Suprapubic skin (tissue), 4 donors: ENCODE measurements at regions not wholly inside any gene's neighbourhood (a gene's known extent, or its start where the extent isn't known, plus 50 kb on each side); places are given as distances from the start of the nearest gene placed in this dataset.
"Not testable (repeated sequence)": the region's sequence is repeated elsewhere in the genome, so short reads cannot be mapped to it uniquely, and the experiment has no call there.

Source experiments
- DNase-seq, 2 donors: peaks; one replicate each; pipeline ENCODE4 v3.0.0-alpha.2; 2019; ENCODE audit warnings: low spot score in 2 of 2
- H3K27ac ChIP-seq: fragments of 200-600 bp; sonication (generic); one replicate; pipeline ENCODE4 v1.5.1; 2019
- H3K27me3 ChIP-seq: fragments of 200-600 bp; sonication (generic); one replicate; pipeline ENCODE4 v1.5.1; 2019
- H3K36me3 ChIP-seq: fragments of 200-600 bp; sonication (generic); one replicate; pipeline ENCODE4 v1.5.1; 2019
- H3K4me1 ChIP-seq: fragments of 200-600 bp; sonication (generic); one replicate; pipeline ENCODE4 v1.5.1; 2019
- H3K4me3 ChIP-seq: fragments of 200-600 bp; sonication (generic); one replicate; pipeline ENCODE4 v1.5.1; 2019; ENCODE audit warnings: mild to moderate bottlenecking
- H3K9me3 ChIP-seq: fragments of 200-600 bp; sonication (generic); one replicate; pipeline ENCODE4 v1.5.1; 2019
- EP300 ChIP-seq: sonication (generic); formaldehyde crosslinking; IDR thresholded peaks from one replicate; pipeline ENCODE4 v1.6.1; 2017; ENCODE audit warnings: antibody characterized with exemption
- POLR2A ChIP-seq, 2 donors: fragments of 450-650 bp; IDR thresholded peaks; one replicate each; pipeline ENCODE4 v1.6.1; 2017; ENCODE audit warnings: antibody characterized with exemption in 2 of 2, mild to moderate bottlenecking in 2 of 2, moderate library complexity in 2 of 2
- POLR2AphosphoS5 ChIP-seq, 3 donors: sonication (generic); formaldehyde crosslinking; IDR thresholded peaks; one replicate each; pipeline ENCODE4 v1.6.1; 2017; ENCODE audit warnings: antibody characterized with exemption in 3 of 3
- WGBS: methylation state at CpG from one replicate; pipeline ENCODE4 v1.1.5; 2018; 5-methylcytosine and 5-hydroxymethylcytosine counted together
- TF ChIP-seq, protein P1 (sequence below), 2 donors: fragments of 200-600 bp in 1 of 2; fragments of 450-650 bp in 1 of 2; sonication (generic) in 1 of 2; IDR thresholded peaks; one replicate each; pipeline ENCODE4 v1.5.1; 2016 to 2019; ENCODE audit warnings: antibody characterized with exemption in 2 of 2, mild to moderate bottlenecking in 1 of 2, moderate library complexity in 1 of 2

- TF ChIP-seq POLR2AphosphoS5 (IDR thresholded peaks at IDR 0.05) (no peak), EP300 (no peak), POLR2A (IDR thresholded peaks at IDR 0.05) (no peak)
- TF ChIP-seq, protein P1, sequence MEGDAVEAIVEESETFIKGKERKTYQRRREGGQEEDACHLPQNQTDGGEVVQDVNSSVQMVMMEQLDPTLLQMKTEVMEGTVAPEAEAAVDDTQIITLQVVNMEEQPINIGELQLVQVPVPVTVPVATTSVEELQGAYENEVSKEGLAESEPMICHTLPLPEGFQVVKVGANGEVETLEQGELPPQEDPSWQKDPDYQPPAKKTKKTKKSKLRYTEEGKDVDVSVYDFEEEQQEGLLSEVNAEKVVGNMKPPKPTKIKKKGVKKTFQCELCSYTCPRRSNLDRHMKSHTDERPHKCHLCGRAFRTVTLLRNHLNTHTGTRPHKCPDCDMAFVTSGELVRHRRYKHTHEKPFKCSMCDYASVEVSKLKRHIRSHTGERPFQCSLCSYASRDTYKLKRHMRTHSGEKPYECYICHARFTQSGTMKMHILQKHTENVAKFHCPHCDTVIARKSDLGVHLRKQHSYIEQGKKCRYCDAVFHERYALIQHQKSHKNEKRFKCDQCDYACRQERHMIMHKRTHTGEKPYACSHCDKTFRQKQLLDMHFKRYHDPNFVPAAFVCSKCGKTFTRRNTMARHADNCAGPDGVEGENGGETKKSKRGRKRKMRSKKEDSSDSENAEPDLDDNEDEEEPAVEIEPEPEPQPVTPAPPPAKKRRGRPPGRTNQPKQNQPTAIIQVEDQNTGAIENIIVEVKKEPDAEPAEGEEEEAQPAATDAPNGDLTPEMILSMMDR (IDR thresholded peaks at IDR 0.05) = no peak
- no peaks in the 10 kb centered on the region for H3K36me3 ChIP-seq
- H3K9me3 ChIP-seq = no peaks in the 10 kb centered on the region
- H3K27me3 ChIP-seq = peaks cover 17% of the 10 kb centered on the region
- no peak overlapping the region for H3K4me3 ChIP-seq
- peak in 1 of 2 donors; percentile 67 for DNase-seq
- H3K4me1 ChIP-seq = no peaks in the 10 kb centered on the region
- no peak overlapping the region for H3K27ac ChIP-seq
- WGBS = 60% methylated on average over 1 of the region's 2 CpGs
These were observed 94.5 kb downstream of the TPRA1 start for GRCh38 chr3:127495821-127496655.

- Histone ChIP-seq H3K27me3 (peaks cover 17% of the 10 kb centered on the region), H3K4me3 (no peak overlapping the region), H3K36me3 (no peaks in the 10 kb centered on the region), H3K4me1 (no peaks in the 10 kb centered on the region), H3K27ac (no peak overlapping the region), H3K9me3 (no peaks in the 10 kb centered on the region)
- 87% methylated on average over 3 of the region's 4 CpGs for WGBS
- TF ChIP-seq EP300 (no peak), POLR2AphosphoS5 (IDR thresholded peaks at IDR 0.05) (no peak), POLR2A (IDR thresholded peaks at IDR 0.05) (no peak)
- TF ChIP-seq, protein P1 (IDR thresholded peaks at IDR 0.05) = no peak
- peak in 1 of 2 donors; percentile 43 for DNase-seq
These were observed 96.4 kb downstream of the TPRA1 start for GRCh38 chr3:127493924-127494646.

- WGBS = 95% methylated on average over 2 of the region's 2 CpGs
- Histone ChIP-seq H3K9me3 (no peaks in the 10 kb centered on the region), H3K27me3 (peaks cover 7% of the 10 kb centered on the region), H3K36me3 (no peaks in the 10 kb centered on the region), H3K4me1 (no peaks in the 10 kb centered on the region), H3K27ac (no peak overlapping the region), H3K4me3 (no peak overlapping the region)
- TF ChIP-seq POLR2A (IDR thresholded peaks at IDR 0.05) (no peak), EP300 (no peak), POLR2AphosphoS5 (IDR thresholded peaks at IDR 0.05) (no peak)
- TF ChIP-seq, protein P1 (IDR thresholded peaks at IDR 0.05) = no peak
- peak in 1 of 2 donors; percentile 31 for DNase-seq
These were observed 98.1 kb downstream of the TPRA1 start for GRCh38 chr3:127492426-127492825.

- Histone ChIP-seq H3K4me1 (no peaks in the 10 kb centered on the region), H3K27ac (no peak overlapping the region), H3K4me3 (no peak overlapping the region), H3K27me3 (peaks cover 6% of the 10 kb centered on the region), H3K36me3 (no peaks in the 10 kb centered on the region), H3K9me3 (no peaks in the 10 kb centered on the region)
- TF ChIP-seq, protein P1 (IDR thresholded peaks at IDR 0.05) = no peak
- TF ChIP-seq POLR2AphosphoS5 (IDR thresholded peaks at IDR 0.05) (no peak), POLR2A (IDR thresholded peaks at IDR 0.05) (no peak), EP300 (no peak)
- 81% methylated on average over 5 of the region's 5 CpGs for WGBS
- DNase-seq = peak in 1 of 2 donors; percentile 59
These were observed 98.6 kb downstream of the TPRA1 start for GRCh38 chr3:127491909-127492308.

- peak in 1 of 2 donors; percentile 59 for DNase-seq
- H3K4me3 ChIP-seq = no peak overlapping the region
These were observed 99.2 kb downstream of the TPRA1 start for GRCh38 chr3:127491323-127491722.

DNA sequence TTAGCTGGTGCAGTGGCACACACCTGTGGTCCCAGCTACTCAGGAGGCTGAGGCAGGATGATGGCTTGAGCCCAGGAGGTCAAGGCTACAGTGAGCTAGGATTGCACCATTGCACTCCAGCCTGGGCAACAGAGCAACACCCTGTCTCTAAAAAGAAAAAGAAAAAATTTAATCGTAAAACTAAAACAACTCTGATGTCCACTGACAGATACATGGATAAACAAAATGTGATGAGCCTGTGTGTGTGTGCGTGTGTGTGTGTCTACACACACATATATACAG, 99.6 kb downstream of the TPRA1 start:
- WGBS = 56% methylated on average over 2 of the region's 2 CpGs
- not testable (repeated sequence) for H3K36me3 ChIP-seq, H3K27ac ChIP-seq, H3K4me1 ChIP-seq, H3K4me3 ChIP-seq, H3K27me3 ChIP-seq, H3K9me3 ChIP-seq
- DNase-seq = peak in 1 of 2 donors; percentile 8

More at GRCh38 chr3:127491323-127491722, 99.2 kb downstream of the TPRA1 start:
- peaks cover 3% of the 10 kb centered on the region for H3K27me3 ChIP-seq
- TF ChIP-seq, protein P1 (IDR thresholded peaks at IDR 0.05) = no peak
- no peak for TF ChIP-seq EP300
- TF ChIP-seq POLR2A (IDR thresholded peaks at IDR 0.05) = no peak
- no peak for TF ChIP-seq POLR2AphosphoS5 (IDR thresholded peaks at IDR 0.05)
- no peak overlapping the region for H3K27ac ChIP-seq
- no peaks in the 10 kb centered on the region for H3K36me3 ChIP-seq
- no peaks in the 10 kb centered on the region for H3K4me1 ChIP-seq
- 67% methylated on average over 4 of the region's 4 CpGs for WGBS
- no peaks in the 10 kb centered on the region for H3K9me3 ChIP-seq
